Endodermal cell (in vitro differentiated cells): ENCODE measurements at regions not wholly inside any gene's neighbourhood (a gene's known extent, or its start where the extent isn't known, plus 50 kb on each side); places are given as distances from the start of the nearest gene placed in this dataset.

Experiments
- DNase-seq: peaks from one replicate; pipeline ENCODE4 v3.0.0-alpha.2; 2017
- H3K27ac ChIP-seq: 2 replicates; pipeline ENCODE4 v1.5.1; 2013; ENCODE audit warnings: mild to moderate bottlenecking, low read depth, low read length, moderate library complexity
- H3K27me3 ChIP-seq: 2 replicates; pipeline ENCODE4 v1.6.1; 2013; ENCODE audit warnings: mild to moderate bottlenecking, low read length, moderate library complexity; ENCODE audit not compliant: insufficient read depth, control insufficient read depth, poor library complexity, severe bottlenecking
- H3K36me3 ChIP-seq: 2 replicates; pipeline ENCODE4 v1.7.0; 2013; ENCODE audit warnings: mild to moderate bottlenecking, low read length, moderate library complexity; ENCODE audit not compliant: control insufficient read depth, insufficient read depth
- H3K4me1 ChIP-seq: one replicate; pipeline ENCODE4 v1.7.0; 2013; ENCODE audit warnings: low read length; ENCODE audit not compliant: control insufficient read depth, insufficient read depth
- H3K4me3 ChIP-seq: 2 replicates; pipeline ENCODE4 v1.5.1; 2013; ENCODE audit warnings: mild to moderate bottlenecking, low read length, moderate library complexity
- H3K9ac ChIP-seq: 2 replicates; pipeline ENCODE4 v1.6.1; 2013; ENCODE audit warnings: mild to moderate bottlenecking, low read length, moderate library complexity; ENCODE audit not compliant: poor library complexity, severe bottlenecking; ENCODE audit errors: extremely low read depth
- H3K9me3 ChIP-seq: 2 replicates; pipeline ENCODE4 v1.6.1; 2013; ENCODE audit warnings: mild to moderate bottlenecking, low read length, moderate library complexity; ENCODE audit not compliant: control insufficient read depth
- H3K27ac Mint-ChIP-seq: 2 replicates; pipeline ENCODE4 v1.8.0; 2020; ENCODE audit warnings: mixed read lengths
- H3K27me3 Mint-ChIP-seq: 2 replicates; pipeline ENCODE4 v1.8.0; 2021; ENCODE audit warnings: mild to moderate bottlenecking, mixed read lengths; ENCODE audit not compliant: insufficient read depth
- H3K36me3 Mint-ChIP-seq: 2 replicates; pipeline ENCODE4 v1.8.0; 2020; ENCODE audit warnings: low read depth, mixed read lengths
- H3K4me1 Mint-ChIP-seq: 2 replicates; pipeline ENCODE4 v1.8.0; 2020; ENCODE audit warnings: mixed read lengths
- H3K4me3 Mint-ChIP-seq: 2 replicates; pipeline ENCODE4 v1.8.0; 2020; ENCODE audit warnings: mild to moderate bottlenecking, moderate library complexity, mixed read lengths
- H3K9me3 Mint-ChIP-seq: 2 replicates; pipeline ENCODE4 v1.8.0; 2020; ENCODE audit warnings: mild to moderate bottlenecking, mixed read lengths
- WGBS, 2 experiments: methylation state at CpG; one replicate each; pipeline versions ENCODE4 v1.1.5 to v1.1.7; 2013; ENCODE audit warnings: missing lambda C conversion rate in 2 of 2, mixed read lengths in 1 of 2; ENCODE audit not compliant: insufficient coverage in 1 of 2, insufficient read length in 1 of 2; 5-methylcytosine and 5-hydroxymethylcytosine counted together
- TF ChIP-seq, protein P1 (sequence below): fragments of 200-600 bp; sonication (generic); conservative IDR thresholded peaks from 2 replicates; pipeline ENCODE4 v1.5.0; 2021; ENCODE audit warnings: antibody characterized with exemption, mild to moderate bottlenecking

DNA sequence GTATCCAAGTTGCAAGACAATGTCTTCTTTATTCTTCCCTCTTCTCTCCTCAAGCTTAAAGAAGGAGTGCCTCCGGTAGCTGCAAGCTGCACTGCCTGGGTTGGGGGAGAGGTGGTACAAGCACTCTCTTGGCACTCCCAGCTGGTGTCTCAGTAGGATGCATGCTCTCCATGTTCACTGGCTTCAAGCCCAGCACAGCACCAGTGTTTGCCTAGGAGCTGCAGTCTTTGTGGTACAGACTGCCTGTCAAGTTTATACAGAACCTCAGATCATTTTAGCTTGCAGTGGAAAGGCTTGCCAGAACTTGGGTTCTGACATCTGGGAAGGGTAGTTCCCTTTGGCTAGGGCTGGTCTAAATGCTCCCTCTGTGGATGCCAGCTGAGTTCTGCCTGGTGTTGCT is 505.6 kb downstream of the MAN2A1 start:
- peaks cover 9% of the 10 kb centered on the region for H3K9me3 Mint-ChIP-seq
- H3K36me3 Mint-ChIP-seq = no peaks in the 10 kb centered on the region
- H3K27me3 ChIP-seq = peaks cover 8% of the 10 kb centered on the region
- H3K27ac ChIP-seq = no peak overlapping the region
- H3K4me3 ChIP-seq = no peak overlapping the region
- no peaks in the 10 kb centered on the region for H3K36me3 ChIP-seq
- no peaks in the 10 kb centered on the region for H3K4me1 ChIP-seq
- no peak overlapping the region for H3K27ac Mint-ChIP-seq
- H3K4me1 Mint-ChIP-seq = peaks cover 2% of the 10 kb centered on the region
- DNase-seq = no peak
- H3K9ac ChIP-seq = no peak overlapping the region
- H3K4me3 Mint-ChIP-seq = no peak overlapping the region
- WGBS, 2 experiments = 88% methylated on average over 1 of the region's 1 CpG; no CpG with 5 or more reads in 1 of the 2 experiments
- TF ChIP-seq, protein P1, sequence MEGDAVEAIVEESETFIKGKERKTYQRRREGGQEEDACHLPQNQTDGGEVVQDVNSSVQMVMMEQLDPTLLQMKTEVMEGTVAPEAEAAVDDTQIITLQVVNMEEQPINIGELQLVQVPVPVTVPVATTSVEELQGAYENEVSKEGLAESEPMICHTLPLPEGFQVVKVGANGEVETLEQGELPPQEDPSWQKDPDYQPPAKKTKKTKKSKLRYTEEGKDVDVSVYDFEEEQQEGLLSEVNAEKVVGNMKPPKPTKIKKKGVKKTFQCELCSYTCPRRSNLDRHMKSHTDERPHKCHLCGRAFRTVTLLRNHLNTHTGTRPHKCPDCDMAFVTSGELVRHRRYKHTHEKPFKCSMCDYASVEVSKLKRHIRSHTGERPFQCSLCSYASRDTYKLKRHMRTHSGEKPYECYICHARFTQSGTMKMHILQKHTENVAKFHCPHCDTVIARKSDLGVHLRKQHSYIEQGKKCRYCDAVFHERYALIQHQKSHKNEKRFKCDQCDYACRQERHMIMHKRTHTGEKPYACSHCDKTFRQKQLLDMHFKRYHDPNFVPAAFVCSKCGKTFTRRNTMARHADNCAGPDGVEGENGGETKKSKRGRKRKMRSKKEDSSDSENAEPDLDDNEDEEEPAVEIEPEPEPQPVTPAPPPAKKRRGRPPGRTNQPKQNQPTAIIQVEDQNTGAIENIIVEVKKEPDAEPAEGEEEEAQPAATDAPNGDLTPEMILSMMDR = no peak
- H3K27me3 Mint-ChIP-seq = no peaks in the 10 kb centered on the region
- peaks cover 15% of the 10 kb centered on the region for H3K9me3 ChIP-seq

DNA sequence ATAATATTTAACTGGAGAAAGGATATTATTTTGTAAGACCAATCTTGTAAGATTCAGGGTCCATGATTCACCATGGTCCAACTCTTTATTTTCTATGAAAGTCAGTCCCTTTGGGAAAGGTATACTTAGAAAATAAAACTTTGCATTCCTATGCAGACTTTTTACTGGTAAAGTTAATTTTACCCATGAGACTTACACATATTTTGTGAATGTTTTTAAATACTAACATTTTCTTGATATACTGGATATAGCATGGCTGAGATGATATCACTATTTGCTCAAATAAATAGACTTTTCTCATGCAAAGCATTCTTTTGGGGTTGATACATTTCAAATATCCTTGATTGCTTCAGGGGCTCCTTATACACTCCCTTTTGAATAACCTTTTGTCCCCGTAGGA is 512.1 kb downstream of the MAN2A1 start:
- Histone ChIP-seq H3K27ac (no peak overlapping the region), H3K9ac (no peak overlapping the region)
- no peak for DNase-seq

DNA sequence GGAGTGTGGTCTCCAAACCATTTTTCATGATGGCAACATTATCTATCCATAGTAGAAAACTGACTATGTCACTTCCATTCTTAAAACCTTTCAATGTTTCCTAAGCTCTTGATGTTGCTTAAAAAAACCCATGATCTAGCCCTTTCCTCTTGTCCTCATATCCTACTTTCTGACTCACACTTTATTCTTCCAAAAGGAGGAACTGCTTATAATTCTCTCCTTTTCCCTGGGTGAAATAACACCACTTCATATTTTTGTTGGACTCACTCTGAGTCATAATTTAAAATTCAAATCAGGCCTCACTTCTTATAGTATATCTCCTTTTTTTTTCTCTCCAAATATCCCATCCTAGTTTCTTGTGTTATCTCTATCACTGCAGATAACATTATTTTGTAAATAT is 513.9 kb downstream of the MAN2A1 start:
- H3K27me3 Mint-ChIP-seq = peaks cover 5% of the 10 kb centered on the region
- Histone ChIP-seq H3K9me3 (peaks cover 14% of the 10 kb centered on the region), H3K27me3 (no peaks in the 10 kb centered on the region), H3K27ac (no peak overlapping the region), H3K4me3 (no peak overlapping the region), H3K4me1 (peaks cover 3% of the 10 kb centered on the region), H3K36me3 (no peaks in the 10 kb centered on the region), H3K9ac (no peak overlapping the region)
- H3K9me3 Mint-ChIP-seq = peaks cover 12% of the 10 kb centered on the region
- no peaks in the 10 kb centered on the region for H3K36me3 Mint-ChIP-seq
- H3K27ac Mint-ChIP-seq = no peak overlapping the region
- H3K4me3 Mint-ChIP-seq = no peak overlapping the region
- H3K4me1 Mint-ChIP-seq = peaks cover 6% of the 10 kb centered on the region
- no peak for DNase-seq
- TF ChIP-seq, protein P1 = no peak

More for the DNA sequence above, 512.1 kb downstream of the MAN2A1 start:
- no peak overlapping the region for H3K27ac Mint-ChIP-seq
- H3K9me3 Mint-ChIP-seq = peaks cover 9% of the 10 kb centered on the region
- TF ChIP-seq, protein P1 = no peak
- Histone ChIP-seq H3K9me3 (peaks cover 15% of the 10 kb centered on the region), H3K4me1 (peaks cover 3% of the 10 kb centered on the region), H3K27me3 (no peaks in the 10 kb centered on the region), H3K4me3 (no peak overlapping the region), H3K36me3 (no peaks in the 10 kb centered on the region)
- H3K36me3 Mint-ChIP-seq = no peaks in the 10 kb centered on the region
- peaks cover 6% of the 10 kb centered on the region for H3K4me1 Mint-ChIP-seq
- WGBS, 2 experiments = 85 to 94% methylated on average over 1 of the region's 1 CpG
- H3K4me3 Mint-ChIP-seq = no peak overlapping the region
- peaks cover 3% of the 10 kb centered on the region for H3K27me3 Mint-ChIP-seq
